ENCODE measurements at regions not wholly inside any gene's neighbourhood (a gene's known extent, or its start where the extent isn't known, plus 50 kb on each side); places are given as distances from the start of the nearest gene placed in this dataset.

- peak in 3 of 5 donors; percentile 17 to 41 (median 24) for DNase-seq
- no peaks in the 10 kb centered on the region for H3K36me3 ChIP-seq
- 8 to 12% (median 11%) methylated on average over 41 of the region's 41 CpGs for WGBS, 3 donors
- H3K4me3 ChIP-seq: peak overlapping the region; percentile 38
- no peaks in the 10 kb centered on the region for H3K9me3 ChIP-seq
- no peaks in the 10 kb centered on the region for H3K27me3 ChIP-seq
- intact Hi-C loops (cut with DNase I): no loop called here
- no peak overlapping the region for H3K27ac ChIP-seq
- no peak for TF ChIP-seq EP300 (IDR thresholded peaks at IDR 0.05)
- TF ChIP-seq, protein P1, sequence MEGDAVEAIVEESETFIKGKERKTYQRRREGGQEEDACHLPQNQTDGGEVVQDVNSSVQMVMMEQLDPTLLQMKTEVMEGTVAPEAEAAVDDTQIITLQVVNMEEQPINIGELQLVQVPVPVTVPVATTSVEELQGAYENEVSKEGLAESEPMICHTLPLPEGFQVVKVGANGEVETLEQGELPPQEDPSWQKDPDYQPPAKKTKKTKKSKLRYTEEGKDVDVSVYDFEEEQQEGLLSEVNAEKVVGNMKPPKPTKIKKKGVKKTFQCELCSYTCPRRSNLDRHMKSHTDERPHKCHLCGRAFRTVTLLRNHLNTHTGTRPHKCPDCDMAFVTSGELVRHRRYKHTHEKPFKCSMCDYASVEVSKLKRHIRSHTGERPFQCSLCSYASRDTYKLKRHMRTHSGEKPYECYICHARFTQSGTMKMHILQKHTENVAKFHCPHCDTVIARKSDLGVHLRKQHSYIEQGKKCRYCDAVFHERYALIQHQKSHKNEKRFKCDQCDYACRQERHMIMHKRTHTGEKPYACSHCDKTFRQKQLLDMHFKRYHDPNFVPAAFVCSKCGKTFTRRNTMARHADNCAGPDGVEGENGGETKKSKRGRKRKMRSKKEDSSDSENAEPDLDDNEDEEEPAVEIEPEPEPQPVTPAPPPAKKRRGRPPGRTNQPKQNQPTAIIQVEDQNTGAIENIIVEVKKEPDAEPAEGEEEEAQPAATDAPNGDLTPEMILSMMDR (IDR thresholded peaks at IDR 0.05): no peak
- H3K4me1 ChIP-seq (ENCODE audit: insufficient read depth): peaks cover 5% of the 10 kb centered on the region
These were observed 160.0 kb downstream of the RMI1 start for GRCh38 chr9:84140535-84141101.

GRCh38 chr9:84141741-84142370 is 161.3 kb downstream of the RMI1 start:
- TF ChIP-seq, protein P1 (IDR thresholded peaks at IDR 0.05): no peak
- TF ChIP-seq EP300 (IDR thresholded peaks at IDR 0.05) (no peak), POLR2A (IDR thresholded peaks at IDR 0.05) (no peak)
- WGBS, 3 donors: 86 to 92% (median 91%) methylated on average over 7 of the region's 7 CpGs
- Histone ChIP-seq H3K27me3 (no peaks in the 10 kb centered on the region), H3K4me1 (ENCODE audit: insufficient read depth) (peaks cover 7% of the 10 kb centered on the region), H3K4me3 (no peak overlapping the region), H3K27ac (no peak overlapping the region), H3K36me3 (no peaks in the 10 kb centered on the region), H3K9me3 (no peaks in the 10 kb centered on the region)
- no peak for DNase-seq
- intact Hi-C loops (cut with DNase I): no loop called here

DNA sequence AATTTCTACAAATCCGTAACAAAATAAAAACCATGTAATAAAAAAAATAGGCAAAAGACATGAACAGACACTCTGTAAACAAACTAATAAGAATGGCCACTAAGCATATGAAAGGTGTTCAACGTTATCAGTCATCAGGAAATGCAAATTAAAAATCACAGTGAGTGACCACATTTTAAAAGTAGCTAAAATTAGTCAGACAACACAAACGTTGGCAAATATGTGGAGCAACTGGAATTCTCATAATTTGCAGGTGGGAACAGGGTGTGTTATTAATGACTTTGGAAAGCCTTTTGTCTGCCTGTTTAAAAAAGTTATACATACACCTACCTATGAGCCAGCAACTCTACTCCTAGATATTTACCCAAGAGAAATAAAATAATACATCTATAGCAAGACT is 164.4 kb downstream of the RMI1 start:
- H3K36me3 ChIP-seq: no peaks in the 10 kb centered on the region
- peaks cover 9% of the 10 kb centered on the region for H3K4me1 ChIP-seq (ENCODE audit: insufficient read depth)
- H3K9me3 ChIP-seq: no peaks in the 10 kb centered on the region
- no peak overlapping the region for H3K4me3 ChIP-seq
- no peak overlapping the region for H3K27ac ChIP-seq
- no peak for DNase-seq
- TF ChIP-seq POLR2A (IDR thresholded peaks at IDR 0.05): no peak
- TF ChIP-seq, protein P1 (IDR thresholded peaks at IDR 0.05): no peak
- TF ChIP-seq EP300 (IDR thresholded peaks at IDR 0.05): no peak
- no peaks in the 10 kb centered on the region for H3K27me3 ChIP-seq
- intact Hi-C loops (cut with DNase I): no loop called here
- WGBS, 3 donors: 80 to 85% (median 82%) methylated on average over 3 of the region's 3 CpGs

DNA sequence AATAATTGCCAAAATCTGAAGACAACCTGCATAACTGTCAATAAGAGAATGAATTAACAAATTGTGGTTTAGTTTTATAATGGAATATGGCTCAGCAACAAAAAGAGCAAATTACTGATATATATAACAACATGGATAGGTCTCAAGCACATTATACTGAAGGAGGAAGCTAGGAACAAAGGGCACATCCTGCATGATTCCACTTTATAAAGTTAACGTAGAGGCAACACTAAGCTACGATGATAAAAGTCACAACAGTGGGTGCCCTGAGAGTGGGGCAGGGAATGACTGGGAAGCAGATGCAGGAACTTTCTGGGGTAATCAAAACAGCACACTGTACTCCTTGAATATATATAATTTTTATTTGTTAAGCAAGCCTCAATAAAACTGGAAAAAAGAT is 165.2 kb downstream of the RMI1 start:
- H3K27ac ChIP-seq: no peak overlapping the region
- TF ChIP-seq EP300 (IDR thresholded peaks at IDR 0.05): no peak
- no peaks in the 10 kb centered on the region for H3K36me3 ChIP-seq
- 84 to 89% (median 86%) methylated on average over 2 of the region's 2 CpGs for WGBS, 3 donors
- intact Hi-C loops (cut with DNase I): no loop called here
- no peak overlapping the region for H3K4me3 ChIP-seq
- no peaks in the 10 kb centered on the region for H3K9me3 ChIP-seq
- DNase-seq: no peak
- peaks cover 4% of the 10 kb centered on the region for H3K4me1 ChIP-seq (ENCODE audit: insufficient read depth)
- no peaks in the 10 kb centered on the region for H3K27me3 ChIP-seq

Data from ovary (tissue), 7 donors.